Mesenchymal stem cell (in vitro differentiated cells and primary cell): ENCODE measurements at regions not wholly inside any gene's neighbourhood (a gene's known extent, or its start where the extent isn't known, plus 50 kb on each side); places are given as distances from the start of the nearest gene placed in this dataset.

Source experiments
- DNase-seq: peaks from one replicate; pipeline ENCODE4 v3.0.0-alpha.2; 2013
- H2AFZ ChIP-seq: one replicate; pipeline ENCODE4 v1.6.1; 2013; ENCODE audit warnings: low read depth, mild to moderate bottlenecking, control low read depth, inconsistent platforms, low read length, moderate library complexity
- H2AK5ac ChIP-seq: 2 replicates; pipeline ENCODE4 v1.6.1; 2013; ENCODE audit warnings: low read length, moderate library complexity, mild to moderate bottlenecking, inconsistent platforms; ENCODE audit not compliant: severe bottlenecking
- H2BK120ac ChIP-seq: one replicate; pipeline ENCODE4 v1.6.1; 2013; ENCODE audit warnings: low read depth, mild to moderate bottlenecking, inconsistent platforms, low read length, moderate library complexity
- H2BK12ac ChIP-seq, 2 experiments: one replicate each; pipeline ENCODE4 v1.6.1; 2013; ENCODE audit warnings: inconsistent platforms in 2 of 2, low read length in 2 of 2, mild to moderate bottlenecking in 2 of 2, moderate library complexity in 2 of 2, control low read depth in 1 of 2
- H2BK15ac ChIP-seq: one replicate; pipeline ENCODE4 v1.6.1; 2013; ENCODE audit warnings: mild to moderate bottlenecking, low read depth, inconsistent platforms; ENCODE audit not compliant: poor library complexity, severe bottlenecking
- H2BK5ac ChIP-seq: 2 replicates; pipeline ENCODE4 v1.6.1; 2013; ENCODE audit warnings: low read depth, mild to moderate bottlenecking, low read length, control low read depth, inconsistent platforms; ENCODE audit not compliant: poor library complexity, severe bottlenecking
- H3K14ac ChIP-seq, 2 experiments: one replicate each; pipeline ENCODE4 v1.6.1; 2013; ENCODE audit warnings: inconsistent platforms in 2 of 2, low read length in 2 of 2, control low read depth in 1 of 2, mild to moderate bottlenecking in 1 of 2, moderate library complexity in 1 of 2
- H3K18ac ChIP-seq, 2 experiments: one replicate each; pipeline ENCODE4 v1.6.1; 2013; ENCODE audit warnings: inconsistent platforms in 2 of 2, low read length in 2 of 2, control low read depth in 1 of 2, low read depth in 1 of 2, mild to moderate bottlenecking in 1 of 2
- H3K23ac ChIP-seq, 2 experiments: one replicate each; pipeline ENCODE4 v1.6.1; 2013; ENCODE audit warnings: inconsistent platforms in 2 of 2, low read length in 2 of 2, mild to moderate bottlenecking in 2 of 2, moderate library complexity in 2 of 2, control low read depth in 1 of 2
- H3K27ac ChIP-seq: 2 replicates; pipeline ENCODE4 v1.5.1; 2013; ENCODE audit warnings: mild to moderate bottlenecking, moderate library complexity, low read length, control low read depth, inconsistent platforms; ENCODE audit not compliant: poor library complexity, severe bottlenecking
- H3K27me3 ChIP-seq, 2 experiments: 2 replicates each; pipeline versions ENCODE4 v1.6.1 to v1.7.0; 2013; ENCODE audit warnings: low read length in 2 of 2, mild to moderate bottlenecking in 2 of 2, moderate library complexity in 2 of 2, control low read depth in 1 of 2, inconsistent platforms in 1 of 2; ENCODE audit not compliant: control insufficient read depth in 1 of 2, insufficient read depth in 1 of 2
- H3K36me3 ChIP-seq, 2 experiments: 2 replicates each; pipeline versions ENCODE4 v1.6.1 to v1.7.0; 2013; ENCODE audit warnings: low read length in 2 of 2, control low read depth in 1 of 2, inconsistent platforms in 1 of 2, low read depth in 1 of 2, mild to moderate bottlenecking in 1 of 2; ENCODE audit not compliant: insufficient read depth in 2 of 2, control insufficient read depth in 1 of 2
- H3K4ac ChIP-seq, 2 experiments: one replicate each; pipeline ENCODE4 v1.6.1; 2013; ENCODE audit warnings: inconsistent platforms in 2 of 2, low read length in 2 of 2, mild to moderate bottlenecking in 2 of 2, moderate library complexity in 2 of 2, control low read depth in 1 of 2, low read depth in 1 of 2
- H3K4me1 ChIP-seq: 2 replicates; pipeline ENCODE4 v1.6.1; 2013; ENCODE audit warnings: low read depth, low read length, control low read depth; ENCODE audit not compliant: control insufficient read depth, insufficient read depth
- H3K4me2 ChIP-seq: 2 replicates; pipeline ENCODE4 v1.6.1; 2013; ENCODE audit warnings: low read length, mild to moderate bottlenecking, inconsistent platforms; ENCODE audit not compliant: poor library complexity, severe bottlenecking
- H3K4me3 ChIP-seq, 2 experiments: 2 replicates each; pipeline versions ENCODE4 v1.5.1 to v1.7.0; 2013; ENCODE audit warnings: low read length in 2 of 2, mild to moderate bottlenecking in 2 of 2, control low read depth in 1 of 2, low read depth in 1 of 2; ENCODE audit not compliant: insufficient read depth in 1 of 2
- H3K79me1 ChIP-seq: replicated peaks from 2 replicates; pipeline ENCODE4 v1.6.1; 2013; ENCODE audit warnings: mild to moderate bottlenecking, control low read depth, low read length, inconsistent platforms; ENCODE audit not compliant: poor library complexity, severe bottlenecking
- H3K9ac ChIP-seq: 2 replicates; pipeline ENCODE4 v1.7.0; 2013; ENCODE audit warnings: mild to moderate bottlenecking, low read length, moderate library complexity
- H3K9me3 ChIP-seq: 2 replicates; pipeline ENCODE4 v1.7.0; 2013; ENCODE audit warnings: mild to moderate bottlenecking, low read length; ENCODE audit not compliant: control insufficient read depth
- H4K8ac ChIP-seq: one replicate; pipeline ENCODE4 v1.6.1; 2013; ENCODE audit warnings: inconsistent platforms, mild to moderate bottlenecking, low read length, moderate library complexity
- H4K91ac ChIP-seq: one replicate; pipeline ENCODE4 v1.6.1; 2013; ENCODE audit warnings: mild to moderate bottlenecking, low read length, inconsistent platforms
- WGBS: methylation state at CpG from one replicate; pipeline ENCODE4 v1.1.7; 2013; ENCODE audit warnings: mixed read lengths; 5-methylcytosine and 5-hydroxymethylcytosine counted together

DNA sequence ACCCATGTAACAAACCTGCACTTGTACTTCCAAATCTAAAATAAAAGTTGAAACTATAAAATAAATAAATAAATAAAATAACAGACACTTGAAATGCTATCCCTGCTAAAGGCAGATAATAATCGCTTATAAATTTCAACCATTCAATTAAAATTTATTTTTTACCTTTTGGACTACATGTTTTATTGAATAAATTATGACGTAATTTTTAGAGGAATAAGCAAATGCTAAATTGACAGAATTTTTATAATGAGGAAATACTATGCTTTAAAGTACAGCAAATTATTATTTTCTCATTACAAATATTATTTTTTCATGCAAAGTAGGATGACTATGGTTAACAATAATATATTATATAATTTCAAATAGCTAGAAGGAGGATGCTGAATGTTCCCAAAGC, 658.6 kb upstream of the LMO3 start:
- no peak overlapping the region for H3K14ac ChIP-seq
- no peak overlapping the region for H3K4me3 ChIP-seq
- H3K36me3 ChIP-seq: no peaks in the 10 kb centered on the region
- H3K4me1 ChIP-seq: no peaks in the 10 kb centered on the region
- H3K27me3 ChIP-seq: no peaks in the 10 kb centered on the region
- no peaks in the 10 kb centered on the region for H3K9me3 ChIP-seq
- no peak overlapping the region for H2AFZ ChIP-seq
- no peak overlapping the region for H3K4me2 ChIP-seq
- H2BK5ac ChIP-seq: no peak overlapping the region
- H2BK120ac ChIP-seq: no peak overlapping the region
- no peak overlapping the region for H3K23ac ChIP-seq
- no peak overlapping the region for H3K9ac ChIP-seq
- no peaks in the 10 kb centered on the region for H3K79me1 ChIP-seq
- H3K27ac ChIP-seq: no peak overlapping the region
- H2BK12ac ChIP-seq: no peak overlapping the region
- no peak for DNase-seq
- H4K8ac ChIP-seq: no peak overlapping the region
- no peak overlapping the region for H3K18ac ChIP-seq
- WGBS: no CpG with 5 or more reads among the region's 2 CpGs
- no peak overlapping the region for H3K4ac ChIP-seq
- no peak overlapping the region for H4K91ac ChIP-seq
- no peak overlapping the region for H2AK5ac ChIP-seq
- no peak overlapping the region for H2BK15ac ChIP-seq

DNA sequence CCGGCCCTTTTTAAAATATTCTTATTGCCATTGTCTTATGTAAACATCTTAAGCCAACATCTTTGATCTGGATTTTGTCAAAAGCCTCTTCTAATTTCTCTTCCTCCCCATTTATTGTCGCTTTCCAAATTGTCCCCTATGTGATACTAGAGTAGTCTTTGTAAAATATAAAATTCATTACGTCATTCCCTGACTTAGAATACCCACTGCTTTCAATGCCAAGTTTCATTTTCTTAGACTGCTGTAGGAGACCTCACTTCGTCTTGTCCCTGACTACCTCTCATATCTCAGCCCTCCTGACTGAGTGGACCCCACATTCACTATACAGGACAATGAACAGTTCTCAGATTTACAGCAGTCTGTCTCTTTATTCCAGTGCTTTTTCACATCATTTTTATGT, 633.9 kb upstream of the LMO3 start:
- Histone ChIP-seq H3K4me1 (no peaks in the 10 kb centered on the region), H4K91ac (no peak overlapping the region), H2AFZ (no peak overlapping the region), H3K27me3 (no peaks in the 10 kb centered on the region), H3K4me2 (no peak overlapping the region), H3K18ac (no peak overlapping the region), H2BK15ac (no peak overlapping the region), H3K9me3 (peaks cover 31% of the 10 kb centered on the region), H3K4ac (no peak overlapping the region), H3K4me3 (no peak overlapping the region), H2BK120ac (no peak overlapping the region), H3K23ac (no peak overlapping the region), H3K79me1 (no peaks in the 10 kb centered on the region), H2BK5ac (no peak overlapping the region), H2AK5ac (no peak overlapping the region), H4K8ac (no peak overlapping the region), H3K27ac (no peak overlapping the region), H2BK12ac (no peak overlapping the region), H3K9ac (no peak overlapping the region), H3K14ac (no peak overlapping the region), H3K36me3 (no peaks in the 10 kb centered on the region)
- 74% methylated on average over 4 of the region's 4 CpGs for WGBS
- DNase-seq: no peak

- Histone ChIP-seq H4K8ac (no peak overlapping the region), H3K27me3 (no peaks in the 10 kb centered on the region), H3K18ac (no peak overlapping the region), H2BK15ac (no peak overlapping the region), H3K4me1 (no peaks in the 10 kb centered on the region), H4K91ac (no peak overlapping the region), H2BK12ac (no peak overlapping the region), H3K36me3 (no peaks in the 10 kb centered on the region), H3K79me1 (no peaks in the 10 kb centered on the region), H3K14ac (no peak overlapping the region), H3K9ac (no peak overlapping the region), H3K4me2 (no peak overlapping the region), H3K23ac (no peak overlapping the region), H2AFZ (no peak overlapping the region), H3K4me3 (no peak overlapping the region), H3K27ac (no peak overlapping the region), H2BK5ac (no peak overlapping the region), H3K4ac (no peak overlapping the region), H3K9me3 (peaks cover 35% of the 10 kb centered on the region), H2AK5ac (no peak overlapping the region), H2BK120ac (no peak overlapping the region)
- DNase-seq: no peak
- 47% methylated on average over 5 of the region's 5 CpGs for WGBS
Observed at GRCh38 chr12:17235996-17236395, 630.0 kb upstream of the LMO3 start.

DNA sequence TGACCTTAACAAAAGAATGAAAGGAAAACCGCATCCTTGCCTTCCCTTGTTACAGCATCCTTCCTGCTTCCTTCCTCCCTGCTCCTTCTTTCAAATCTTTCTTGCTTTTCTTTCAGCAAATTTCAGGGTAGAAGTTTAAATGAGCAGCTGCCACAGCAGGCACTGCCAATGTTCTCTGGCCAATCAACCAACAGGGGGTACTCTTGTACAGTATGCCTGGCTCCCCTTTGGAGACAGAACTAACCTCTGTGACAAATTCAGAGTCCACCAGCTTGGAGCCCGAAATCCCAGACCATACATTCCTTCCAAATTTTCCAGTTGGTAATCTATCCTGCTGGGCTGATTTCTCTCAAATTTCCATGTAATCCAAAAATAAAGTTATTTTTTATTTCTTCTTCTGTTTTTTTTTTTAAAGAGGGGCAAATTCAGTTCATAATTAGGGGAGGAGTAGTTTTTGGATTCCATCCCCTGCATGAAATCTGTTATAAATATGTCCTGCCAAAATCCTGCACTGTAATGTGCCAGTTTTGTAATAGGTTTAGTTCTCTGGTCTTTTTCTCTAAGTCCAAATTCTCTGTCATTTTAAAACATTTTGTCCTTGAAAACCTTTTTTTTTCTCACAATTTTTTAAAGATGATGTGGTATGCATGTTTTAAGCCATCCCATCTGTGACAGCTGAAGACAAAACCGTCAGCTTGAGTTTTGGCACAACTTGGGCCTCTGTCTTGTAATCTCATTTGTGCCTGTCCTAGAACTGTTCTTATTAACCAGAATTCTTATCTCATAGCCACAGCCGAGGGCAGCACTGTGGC, 610.0 kb upstream of the LMO3 start:
- H2BK120ac ChIP-seq: no peak overlapping the region
- no peaks in the 10 kb centered on the region for H3K9me3 ChIP-seq
- H3K23ac ChIP-seq: no peak overlapping the region
- no peak overlapping the region for H2BK12ac ChIP-seq
- H3K36me3 ChIP-seq: no peaks in the 10 kb centered on the region
- H4K8ac ChIP-seq: no peak overlapping the region
- H3K27me3 ChIP-seq: no peaks in the 10 kb centered on the region
- H2BK15ac ChIP-seq: no peak overlapping the region
- no peak overlapping the region for H2BK5ac ChIP-seq
- 60% methylated on average over 4 of the region's 4 CpGs for WGBS
- no peak overlapping the region for H3K18ac ChIP-seq
- H3K4ac ChIP-seq: no peak overlapping the region
- DNase-seq: no peak
- H3K9ac ChIP-seq: no peak overlapping the region
- H3K79me1 ChIP-seq: no peaks in the 10 kb centered on the region
- no peak overlapping the region for H2AFZ ChIP-seq
- no peak overlapping the region for H3K4me2 ChIP-seq
- H3K4me3 ChIP-seq: no peak overlapping the region
- no peaks in the 10 kb centered on the region for H3K4me1 ChIP-seq
- H2AK5ac ChIP-seq: no peak overlapping the region
- no peak overlapping the region for H3K27ac ChIP-seq
- H4K91ac ChIP-seq: no peak overlapping the region
- H3K14ac ChIP-seq: no peak overlapping the region
